ENCODE measurements at regions not wholly inside any gene's neighbourhood (a gene's known extent, or its start where the extent isn't known, plus 50 kb on each side); places are given as distances from the start of the nearest gene placed in this dataset.

- peaks cover 2% of the 10 kb centered on the region; the same call in 1 of the 2 replicates for H3K9me3 ChIP-seq (ENCODE audit: control insufficient read depth, insufficient read depth, low read length)
- no peak for TF ChIP-seq CTCF (conservative IDR thresholded peaks at IDR 0.05; ENCODE audit: low read depth, low read length)
- no peak for TF ChIP-seq FOS (IDR thresholded peaks at IDR 0.05; ENCODE audit: low read depth, low read length)
- no peak for TF ChIP-seq MXI1 (IDR thresholded peaks at IDR 0.05; ENCODE audit: borderline replicate concordance, low read depth, low read length)
- TF ChIP-seq CEBPB (IDR thresholded peaks at IDR 0.05; ENCODE audit: low read depth, low read length) = no peak
- no peak for TF ChIP-seq ELK1 (IDR thresholded peaks at IDR 0.05; ENCODE audit: borderline replicate concordance, low read depth, low read length)
- no peak overlapping the region for H3K14ac ChIP-seq (replicated peaks; ENCODE audit: low read depth, low read length)
- WGBS, 2 experiments (ENCODE audit: extremely low coverage in 2 of 2, insufficient read length in 1 of 2) = no CpG with 5 or more reads among the region's 2 CpGs
- H3K9ac ChIP-seq (ENCODE audit: low read depth, low read length) = no peak overlapping the region
- BruUV-seq (replicated peaks) = no TSS peak
- H3K18ac ChIP-seq (ENCODE audit: low read depth, low read length) = no peak overlapping the region
- H3K4me1 ChIP-seq (ENCODE audit: control insufficient read depth, insufficient read depth, low read length) = peaks cover 2% of the 10 kb centered on the region; the same call in 1 of the 2 replicates
- DNase-seq = peak; percentile 31
- H3K23ac ChIP-seq (ENCODE audit: low read depth, low read length) = no peak overlapping the region
- H3K36me3 ChIP-seq (ENCODE audit: control insufficient read depth, insufficient read depth, low read length) = no peaks in the 10 kb centered on the region
- H2BK120ac ChIP-seq (ENCODE audit: low read depth, low read length) = no peak overlapping the region
- H3K56ac ChIP-seq (ENCODE audit: extremely low read depth, insufficient read depth, low read length) = no peak overlapping the region
- H3K4me3 ChIP-seq (ENCODE audit: insufficient read depth, low read depth, low read length) = no peak overlapping the region
- ChIA-PET CTCF (no interaction called here), POLR2A (ENCODE audit: unreplicated experiment) (no interaction called here)
- no peak overlapping the region for H2AK9ac ChIP-seq (replicated peaks; ENCODE audit: low read depth, low read length, poor library complexity)
- H3K9me1 ChIP-seq (ENCODE audit: insufficient read depth, low read length) = no peaks in the 10 kb centered on the region
- no peak overlapping the region for H2BK15ac ChIP-seq (ENCODE audit: low read depth, low read length)
- H4K8ac ChIP-seq (ENCODE audit: low read depth in 2 of 2, low read length in 2 of 2) = no peak overlapping the region
- H3K79me1 ChIP-seq (ENCODE audit: low read depth in 1 of 2, low read length in 2 of 2) = no peaks in the 10 kb centered on the region
- intact Hi-C loops (cut with micrococcal nuclease) = no loop called here
- no peak overlapping the region for H3K27ac ChIP-seq (ENCODE audit: insufficient read depth, low read length)
- no peak overlapping the region for H4K5ac ChIP-seq (ENCODE audit: low read depth, low read length)
- H2BK5ac ChIP-seq (ENCODE audit: low read depth, low read length, poor library complexity, severe bottlenecking) = no peak overlapping the region
- no peak overlapping the region for H2BK20ac ChIP-seq (ENCODE audit: low read depth, low read length)
- H3K4ac ChIP-seq (ENCODE audit: low read depth, low read length) = no peak overlapping the region
- no peak overlapping the region for H2AFZ ChIP-seq (replicated peaks; ENCODE audit: low read length, poor library complexity)
- H3K27me3 ChIP-seq (ENCODE audit: control insufficient read depth, insufficient read depth, low read length) = peaks cover 15% of the 10 kb centered on the region
- H4K20me1 ChIP-seq (ENCODE audit: insufficient read depth, low read length) = no peaks in the 10 kb centered on the region
- no peak overlapping the region for H4K91ac ChIP-seq (ENCODE audit: insufficient read depth, low read depth, low read length)
- dilution Hi-C loops (cut with HindIII; ENCODE audit: low sequenced_read_pairs, unreplicated experiment) = no loop called here
- in situ Hi-C loops (cut with MboI; ENCODE audit: low sequenced_read_pairs) = no loop called here
- no peak overlapping the region for H2AK5ac ChIP-seq (ENCODE audit: low read depth, low read length)
- H3K4me2 ChIP-seq (ENCODE audit: low read depth, low read length) = no peak overlapping the region
- peak; percentile 27; the same call in 1 of the 2 replicates for ATAC-seq (ENCODE audit: low read depth)
These were observed 220.0 kb downstream of the FAM43A start for GRCh38 chr3:194905696-194906095.

Measured in IMR-90 (cell line).